ENCODE measurements at regions not wholly inside any gene's neighbourhood (a gene's known extent, or its start where the extent isn't known, plus 50 kb on each side); places are given as distances from the start of the nearest gene placed in this dataset.

GRCh38 chr10:29917311-29917710 is 142.1 kb downstream of the JCAD start:
- TF ChIP-seq, protein P1, sequence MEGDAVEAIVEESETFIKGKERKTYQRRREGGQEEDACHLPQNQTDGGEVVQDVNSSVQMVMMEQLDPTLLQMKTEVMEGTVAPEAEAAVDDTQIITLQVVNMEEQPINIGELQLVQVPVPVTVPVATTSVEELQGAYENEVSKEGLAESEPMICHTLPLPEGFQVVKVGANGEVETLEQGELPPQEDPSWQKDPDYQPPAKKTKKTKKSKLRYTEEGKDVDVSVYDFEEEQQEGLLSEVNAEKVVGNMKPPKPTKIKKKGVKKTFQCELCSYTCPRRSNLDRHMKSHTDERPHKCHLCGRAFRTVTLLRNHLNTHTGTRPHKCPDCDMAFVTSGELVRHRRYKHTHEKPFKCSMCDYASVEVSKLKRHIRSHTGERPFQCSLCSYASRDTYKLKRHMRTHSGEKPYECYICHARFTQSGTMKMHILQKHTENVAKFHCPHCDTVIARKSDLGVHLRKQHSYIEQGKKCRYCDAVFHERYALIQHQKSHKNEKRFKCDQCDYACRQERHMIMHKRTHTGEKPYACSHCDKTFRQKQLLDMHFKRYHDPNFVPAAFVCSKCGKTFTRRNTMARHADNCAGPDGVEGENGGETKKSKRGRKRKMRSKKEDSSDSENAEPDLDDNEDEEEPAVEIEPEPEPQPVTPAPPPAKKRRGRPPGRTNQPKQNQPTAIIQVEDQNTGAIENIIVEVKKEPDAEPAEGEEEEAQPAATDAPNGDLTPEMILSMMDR (tag by site-specific recombination; IDR thresholded peaks at IDR 0.05) = no peak
- TF ChIP-seq ZNF677 (tag by site-specific recombination; IDR thresholded peaks at IDR 0.05) = no peak
- TF ChIP-seq, protein P2, sequence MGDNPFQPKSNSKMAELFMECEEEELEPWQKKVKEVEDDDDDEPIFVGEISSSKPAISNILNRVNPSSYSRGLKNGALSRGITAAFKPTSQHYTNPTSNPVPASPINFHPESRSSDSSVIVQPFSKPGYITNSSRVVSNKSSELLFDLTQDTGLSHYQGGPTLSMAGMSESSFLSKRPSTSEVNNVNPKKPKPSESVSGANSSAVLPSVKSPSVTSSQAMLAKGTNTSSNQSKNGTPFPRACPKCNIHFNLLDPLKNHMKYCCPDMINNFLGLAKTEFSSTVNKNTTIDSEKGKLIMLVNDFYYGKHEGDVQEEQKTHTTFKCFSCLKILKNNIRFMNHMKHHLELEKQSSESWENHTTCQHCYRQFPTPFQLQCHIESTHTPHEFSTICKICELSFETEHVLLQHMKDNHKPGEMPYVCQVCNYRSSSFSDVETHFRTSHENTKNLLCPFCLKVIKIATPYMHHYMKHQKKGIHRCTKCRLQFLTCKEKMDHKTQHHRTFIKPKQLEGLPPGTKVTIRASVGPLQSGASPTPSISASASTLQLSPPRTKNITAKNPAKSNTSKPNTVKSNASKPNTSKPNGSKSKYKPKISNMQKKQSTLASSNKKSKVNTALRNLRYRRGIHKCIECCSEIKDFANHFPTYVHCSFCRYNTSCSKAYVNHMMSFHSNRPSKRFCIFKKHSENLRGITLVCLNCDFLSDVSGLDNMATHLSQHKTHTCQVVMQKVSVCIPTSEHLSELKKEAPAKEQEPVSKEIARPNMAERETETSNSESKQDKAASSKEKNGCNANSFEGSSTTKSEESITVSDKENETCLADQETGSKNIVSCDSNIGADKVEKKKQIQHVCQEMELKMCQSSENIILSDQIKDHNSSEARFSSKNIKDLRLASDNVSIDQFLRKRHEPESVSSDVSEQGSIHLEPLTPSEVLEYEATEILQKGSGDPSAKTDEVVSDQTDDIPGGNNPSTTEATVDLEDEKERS (tag by site-specific recombination; IDR thresholded peaks at IDR 0.05) = no peak
- TF ChIP-seq ZNF324 (tag by site-specific recombination; IDR thresholded peaks at IDR 0.05) = no peak
- TF ChIP-seq REPIN1 (tag by site-specific recombination; IDR thresholded peaks at IDR 0.05; ENCODE audit: low read depth) = no peak
- TF ChIP-seq MZF1 (tag by site-specific recombination; IDR thresholded peaks at IDR 0.05; ENCODE audit: borderline replicate concordance) = no peak
- no peak for TF ChIP-seq ZNF707 (tag by site-specific recombination; IDR thresholded peaks at IDR 0.05)
